Activated naive CD4-positive, alpha-beta T cell (primary cell): ENCODE measurements at regions not wholly inside any gene's neighbourhood (a gene's known extent, or its start where the extent isn't known, plus 50 kb on each side); places are given as distances from the start of the nearest gene placed in this dataset.
"Not testable (repeated sequence)": the region's sequence is repeated elsewhere in the genome, so short reads cannot be mapped to it uniquely, and the experiment has no call there.

Source experiments
- DNase-seq, 4 experiments: peaks; one replicate each; lab custom pipeline; 2025; lab: John Stamatoyannopoulos, UW

DNA sequence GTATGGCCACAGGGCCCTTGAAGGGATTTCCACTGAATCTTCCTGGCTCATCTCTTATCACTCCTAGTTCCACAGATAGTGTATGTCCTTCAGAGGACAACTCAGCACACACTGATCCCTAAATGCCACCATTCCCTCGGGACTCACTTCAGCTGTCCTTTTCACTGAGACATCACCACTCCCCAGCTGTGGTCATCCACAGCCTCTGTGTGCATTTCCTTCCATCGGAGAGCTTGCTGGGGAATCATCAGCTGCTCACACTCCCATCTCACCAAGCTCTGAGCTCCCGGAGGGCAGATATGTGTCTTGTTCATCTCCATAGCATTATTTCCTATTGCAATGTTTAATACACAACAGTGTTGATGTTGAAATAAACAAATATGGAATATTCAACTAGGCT is 759.5 kb downstream of the RNF144A start:
- DNase-seq: no peak

DNA sequence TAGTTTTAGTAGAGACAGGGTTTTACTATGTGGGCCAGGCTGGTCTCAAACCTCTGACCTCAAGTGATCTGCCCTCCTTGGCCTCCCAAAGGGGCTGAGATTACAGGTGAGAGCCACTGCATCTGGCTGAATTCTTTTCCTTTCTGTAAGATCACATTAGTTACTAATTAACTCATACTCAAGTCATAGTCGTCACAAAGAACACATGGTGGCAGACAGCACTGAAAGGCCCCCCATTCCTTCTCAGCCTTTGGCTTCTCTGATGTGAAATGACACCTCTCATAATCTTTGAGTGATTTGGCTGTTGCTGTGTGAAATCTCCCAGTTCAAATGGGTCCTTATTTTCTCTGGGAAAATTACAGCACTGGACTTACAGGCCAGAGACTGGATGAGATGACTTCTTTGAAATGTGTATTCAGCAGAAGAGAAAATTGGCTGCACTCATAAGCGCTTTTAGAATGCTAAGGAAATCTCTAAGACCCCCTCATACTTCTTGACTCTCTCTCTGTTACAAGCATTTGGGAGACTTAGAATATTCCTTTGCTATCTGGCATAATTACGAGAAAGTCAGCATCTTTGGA is 764.8 kb downstream of the RNF144A start:
- no peak for DNase-seq

DNA sequence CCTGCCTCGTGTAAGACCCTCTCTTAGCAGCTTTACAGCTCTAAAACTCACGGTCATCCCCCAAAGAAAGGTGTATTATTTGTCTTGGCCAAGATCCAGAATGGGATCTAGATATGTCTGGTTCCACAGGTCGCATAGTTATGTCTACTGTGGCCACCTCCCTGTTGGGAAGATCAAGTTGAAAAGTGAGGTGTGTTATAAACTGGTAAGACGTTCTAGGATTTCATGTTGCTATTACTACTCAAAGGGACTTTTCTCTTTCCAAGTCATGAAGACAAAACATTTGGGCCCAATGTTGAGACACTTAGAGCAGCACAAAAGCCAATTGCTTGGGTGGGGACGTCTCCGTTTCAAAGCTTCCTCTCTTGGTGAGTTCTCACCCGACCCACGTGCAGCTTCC is 766.0 kb downstream of the RNF144A start:
- DNase-seq: no peak

DNA sequence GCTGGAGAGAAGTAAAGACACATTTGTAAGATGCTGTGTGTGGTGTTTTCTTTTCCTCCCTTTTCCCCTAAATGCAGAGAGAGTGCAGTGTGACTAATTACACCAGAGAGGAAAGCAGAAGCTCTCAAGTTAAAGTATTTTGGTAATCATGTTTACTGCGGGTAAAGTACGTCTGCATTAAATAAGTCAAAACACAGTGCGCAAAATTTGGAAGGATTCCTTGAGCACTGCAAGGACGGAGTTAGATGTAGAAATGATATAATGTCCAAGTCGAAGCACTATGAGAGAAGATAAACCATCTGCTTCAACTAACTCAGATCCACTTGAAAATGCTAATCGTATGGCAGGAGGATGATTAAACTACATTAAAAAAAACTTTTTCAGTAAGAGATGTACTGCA is 766.5 kb downstream of the RNF144A start:
- DNase-seq: no peak

DNA sequence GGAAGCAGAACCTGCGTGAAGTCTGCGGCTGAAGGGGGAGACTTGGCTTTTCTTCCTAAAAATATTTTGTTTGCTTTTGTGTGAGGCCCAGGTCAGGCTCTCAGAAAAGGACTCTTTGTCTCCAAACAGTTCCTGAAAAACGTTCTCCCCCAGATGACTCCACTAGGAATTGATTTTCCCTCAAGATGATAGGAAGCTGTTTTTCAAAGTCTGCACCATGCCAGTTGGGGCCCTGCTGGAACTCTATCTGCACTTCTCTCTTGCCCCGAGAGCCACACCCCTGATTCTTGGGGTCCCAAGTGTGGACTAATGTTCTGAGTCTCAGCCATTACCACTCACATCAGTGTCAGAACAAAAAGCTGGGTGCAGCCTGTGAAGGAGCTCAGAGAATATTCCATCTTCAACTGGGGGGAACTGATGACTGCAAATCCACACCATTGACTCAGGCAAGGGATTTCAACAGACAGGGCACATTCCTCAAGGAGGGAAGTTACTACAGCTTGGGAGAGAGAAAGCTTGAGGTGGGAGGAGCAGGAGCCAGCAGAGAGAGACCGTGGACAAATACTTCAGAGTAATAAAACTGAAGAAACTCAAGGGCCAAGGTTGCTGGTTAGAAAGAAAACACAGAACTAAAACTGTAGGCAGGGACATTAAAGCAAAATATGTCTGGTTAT is 768.3 kb downstream of the RNF144A start:
- no peak for DNase-seq

DNA sequence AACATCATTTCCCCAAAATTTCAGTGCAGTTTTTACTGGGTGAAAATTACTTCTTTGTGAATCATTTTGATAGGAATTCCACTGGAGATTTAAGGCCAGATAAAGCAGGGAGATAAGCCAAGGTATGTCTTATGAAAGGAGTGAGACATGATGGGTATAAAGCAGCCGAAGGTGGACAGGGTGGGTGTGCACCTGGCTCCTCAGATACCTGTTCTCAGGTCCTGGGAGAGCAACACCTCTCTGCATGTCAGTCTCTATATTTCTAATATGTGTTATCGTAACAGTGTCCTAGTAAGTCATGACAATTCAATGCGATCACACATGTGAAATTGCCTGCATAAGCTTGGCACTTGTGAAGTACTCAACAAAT is 768.8 kb downstream of the RNF144A start:
- no peak for DNase-seq

DNA sequence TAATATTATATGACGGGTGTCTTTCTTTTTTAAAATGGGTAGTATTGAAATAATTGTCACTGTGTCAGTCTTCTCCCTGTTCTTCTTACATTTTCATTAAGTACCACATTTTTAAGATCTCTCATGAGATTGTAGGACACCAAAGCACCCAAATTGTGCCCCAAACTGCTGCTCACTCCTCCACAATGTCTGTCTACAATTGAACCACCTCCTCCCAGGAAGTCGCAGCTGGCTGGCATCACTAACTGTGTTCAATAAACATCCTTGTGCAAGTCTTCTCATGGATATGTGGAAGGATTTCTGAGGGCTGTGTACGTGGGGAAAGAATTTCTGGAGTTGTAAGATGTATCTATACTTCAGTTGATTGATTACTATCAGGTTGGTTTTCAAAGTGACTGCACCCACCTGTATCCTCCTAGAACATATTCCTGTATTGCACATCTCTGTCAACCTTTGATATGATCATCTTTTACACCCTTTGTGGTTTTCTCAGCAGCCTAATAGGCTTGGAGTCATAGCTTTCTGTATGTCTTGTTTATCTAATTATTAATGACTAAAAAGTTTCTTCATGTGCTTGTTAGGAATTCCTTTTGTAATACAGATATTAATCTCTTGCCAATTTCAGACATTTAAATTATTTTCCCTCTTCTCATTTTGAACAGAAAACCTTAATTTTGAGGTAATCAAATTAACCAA is 774.9 kb downstream of the RNF144A start:
- no peak for DNase-seq

DNA sequence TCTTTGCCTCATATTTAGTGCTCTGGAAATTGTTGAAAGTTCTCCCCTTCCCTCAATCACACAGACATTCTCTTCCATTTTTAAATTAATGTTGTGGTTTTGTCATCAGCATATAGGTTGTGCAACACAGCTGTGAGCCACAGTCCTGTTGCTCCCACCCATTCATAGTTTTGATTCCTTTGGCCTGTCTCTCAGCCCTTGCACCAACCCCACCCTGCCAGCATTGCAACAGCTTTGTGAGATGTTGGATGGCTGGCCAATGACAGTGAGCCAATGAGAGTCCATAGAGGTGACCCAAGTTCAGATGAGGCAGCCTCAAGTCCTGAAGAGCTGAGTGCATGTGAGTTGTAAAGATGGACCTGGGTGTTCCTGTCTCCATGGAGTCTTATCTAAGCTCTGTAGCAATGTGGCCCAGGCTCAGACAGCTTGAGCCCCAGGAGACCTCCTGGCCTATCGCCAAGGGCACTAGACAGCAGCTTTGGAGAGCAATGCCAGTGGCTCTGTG is 775.5 kb downstream of the RNF144A start:
- no peak for DNase-seq

DNA sequence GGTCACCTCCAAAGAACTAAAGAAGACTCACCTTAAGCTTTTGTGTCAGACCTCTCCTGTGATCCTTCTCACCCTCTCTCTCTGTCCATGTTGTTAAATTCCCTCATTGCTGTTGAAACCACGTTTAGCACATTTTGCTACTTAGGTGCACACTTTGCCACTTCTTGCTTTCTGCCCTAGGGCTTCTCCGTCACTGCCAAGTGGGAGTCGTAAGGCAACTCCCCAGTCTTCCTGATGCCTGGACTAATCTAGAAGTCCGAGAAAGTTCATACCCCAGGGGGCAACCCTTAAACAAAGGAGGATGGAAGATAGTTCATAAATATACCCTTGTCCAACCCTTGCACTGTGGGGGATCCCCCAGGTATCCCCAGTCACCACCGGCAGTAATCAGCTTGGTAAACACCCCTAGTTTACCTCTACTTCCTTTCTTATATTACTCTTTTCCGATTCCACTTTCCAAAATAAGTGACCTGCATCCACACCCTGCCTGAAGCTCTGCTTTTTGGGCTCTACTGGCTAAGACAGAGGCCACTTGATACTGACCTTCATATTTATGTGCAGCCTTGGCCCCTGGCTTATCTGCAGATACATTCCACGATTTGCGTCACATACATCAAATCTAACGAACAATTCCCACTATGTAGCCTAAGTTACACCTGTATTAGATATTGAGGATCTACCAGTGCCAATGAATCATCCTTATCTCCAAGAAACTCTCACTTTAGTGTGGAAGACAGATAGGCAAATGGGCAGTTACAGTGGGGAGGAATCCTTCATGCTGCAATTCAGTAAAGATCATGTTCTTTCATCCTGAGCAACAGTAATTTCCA is 776.2 kb downstream of the RNF144A start:
- no peak for DNase-seq

DNA sequence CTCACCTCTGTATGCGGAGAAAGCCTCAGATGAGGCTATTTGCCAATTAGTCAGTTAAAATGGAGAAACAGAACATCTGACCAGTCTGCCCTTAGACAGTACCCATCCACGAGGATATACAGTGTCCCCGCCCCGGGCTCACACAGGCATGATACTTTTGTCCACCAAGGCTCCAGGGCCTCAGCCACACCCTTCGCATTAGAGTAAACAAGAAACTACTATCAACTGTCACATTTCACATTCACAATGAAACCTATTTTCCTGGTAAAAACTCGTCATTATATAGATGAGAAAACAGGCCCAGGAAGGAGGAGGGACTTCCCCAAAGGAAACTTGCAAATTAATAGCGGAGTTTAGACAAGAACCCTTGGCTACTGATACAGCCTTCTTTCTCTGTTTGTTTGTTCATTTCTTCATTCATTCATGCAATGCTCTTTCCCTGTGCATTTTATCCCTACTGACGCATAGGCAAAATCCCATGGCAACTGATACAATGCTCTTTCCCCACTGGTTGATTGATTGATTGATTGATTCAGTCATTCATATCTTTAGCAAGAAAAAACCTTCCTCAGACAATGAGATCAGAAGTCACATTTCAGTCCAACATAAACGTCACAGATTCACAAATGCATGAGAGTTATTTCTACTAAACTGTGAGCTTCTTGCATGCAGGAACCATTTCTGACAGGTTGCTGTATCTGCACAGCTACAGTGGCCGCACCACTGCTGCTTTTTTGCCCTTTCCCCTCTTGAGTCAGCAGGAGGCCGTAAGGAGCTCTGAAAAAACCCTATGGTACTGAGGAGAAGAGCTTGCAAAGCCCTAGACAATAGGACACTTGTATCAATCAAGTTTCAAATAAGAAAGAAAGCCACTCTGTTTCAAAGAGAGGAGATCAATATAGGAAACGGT is 777.1 kb downstream of the RNF144A start:
- no peak for DNase-seq

DNA sequence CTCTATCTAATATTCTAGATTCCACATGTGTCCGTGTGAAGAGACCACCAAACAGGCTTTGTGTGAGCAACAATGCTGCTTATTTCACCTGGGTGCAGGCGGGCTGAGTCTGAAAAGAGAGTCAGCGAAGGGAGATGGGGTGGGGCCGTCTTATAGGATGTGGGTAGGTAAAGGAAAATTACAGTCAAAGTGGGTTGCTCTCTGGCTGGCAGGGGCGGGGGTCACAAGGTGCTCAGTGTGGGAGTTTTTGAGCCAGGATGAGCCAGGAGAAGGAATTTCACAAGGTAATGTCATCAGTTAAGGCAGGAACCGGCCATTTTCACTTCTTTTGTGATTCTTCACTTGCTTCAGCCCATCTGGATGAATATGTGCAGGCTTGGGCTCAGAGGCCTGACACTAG is 779.3 kb downstream of the RNF144A start:
- DNase-seq: not testable (repeated sequence)

DNA sequence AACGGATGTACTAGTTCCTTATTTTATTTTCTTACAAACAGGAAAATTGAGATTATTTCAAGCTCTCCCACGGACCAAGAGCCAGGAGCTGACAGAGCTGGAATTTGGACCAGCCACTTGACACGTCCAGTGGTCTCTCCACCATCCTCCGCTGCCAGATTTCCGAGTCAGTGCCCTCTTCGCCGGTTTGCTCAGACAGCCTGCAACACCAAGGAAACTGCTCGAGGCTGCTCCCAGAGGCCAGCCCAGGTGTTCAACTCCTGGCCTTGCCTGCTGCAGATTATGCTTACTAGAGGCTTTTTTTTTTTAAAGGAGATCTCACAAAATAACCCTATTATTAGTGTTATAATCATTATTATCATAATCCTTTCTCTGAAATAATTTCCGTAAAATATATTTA is 779.8 kb downstream of the RNF144A start:
- no peak for DNase-seq

DNA sequence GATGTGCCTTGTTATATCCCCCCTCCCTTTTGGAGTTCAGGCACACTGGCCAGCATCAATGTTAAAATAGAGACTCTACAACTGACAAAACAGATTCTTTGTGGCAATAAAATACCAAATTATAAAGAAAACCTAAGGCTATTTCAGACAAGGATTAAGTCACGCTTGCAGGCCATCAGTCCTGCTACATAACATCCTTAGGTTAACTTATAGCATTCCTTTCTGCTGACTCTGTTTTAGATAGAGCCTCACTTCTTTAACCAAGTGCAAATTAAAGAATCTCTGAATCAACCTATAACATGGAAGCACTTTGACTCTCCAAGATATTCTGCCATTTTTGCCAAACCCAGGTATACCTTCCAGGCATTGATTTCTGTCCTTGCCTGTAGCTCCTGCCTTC is 784.6 kb downstream of the RNF144A start:
- no peak for DNase-seq

DNA sequence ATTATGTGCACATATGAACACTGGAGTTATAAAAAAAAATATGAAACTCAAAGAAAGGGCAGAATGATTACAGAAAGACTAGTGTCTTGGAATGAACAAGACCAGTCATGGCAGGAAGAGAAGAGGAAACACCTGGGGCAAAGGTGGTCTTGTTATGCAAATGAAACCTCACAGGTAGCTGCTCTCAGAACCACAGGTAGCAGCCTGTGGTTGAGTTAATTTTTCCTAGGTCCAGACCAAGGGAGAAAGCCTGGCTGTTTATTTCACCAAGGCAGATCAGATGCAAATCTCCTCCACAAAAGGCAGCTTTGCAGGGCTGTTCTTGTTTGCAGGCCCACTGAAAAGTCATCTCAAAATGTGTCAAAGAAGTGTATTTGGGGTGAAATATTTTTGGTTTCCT is 785.8 kb downstream of the RNF144A start:
- no peak for DNase-seq

DNA sequence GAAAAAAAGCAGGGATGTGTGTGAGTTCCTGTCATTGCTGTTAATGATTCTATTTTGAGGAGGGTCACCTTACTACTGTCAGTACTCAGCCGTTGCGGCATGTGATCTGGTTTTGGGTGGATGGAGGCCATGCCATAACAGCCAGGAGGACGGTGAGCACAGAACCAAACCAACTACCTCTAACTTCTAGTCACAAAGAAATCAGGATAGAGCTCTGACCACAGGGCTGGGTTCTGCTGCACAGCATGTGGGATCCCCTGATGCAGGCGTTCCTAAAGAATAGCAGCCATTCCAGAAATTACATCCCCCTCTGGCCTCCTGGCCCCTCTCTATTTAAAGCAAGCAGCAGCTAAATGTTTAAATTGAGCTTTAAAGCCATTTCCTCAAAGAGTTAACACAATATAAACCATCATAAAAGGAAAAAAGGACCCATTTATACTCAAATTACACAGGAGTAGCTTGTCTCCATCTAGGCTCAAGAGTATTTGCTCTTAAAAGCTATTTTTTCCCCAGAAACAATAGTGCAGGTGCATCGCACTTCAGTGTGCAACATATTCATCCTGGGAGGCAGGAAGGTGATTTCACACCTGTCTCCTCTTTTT is 786.4 kb downstream of the RNF144A start:
- no peak for DNase-seq

DNA sequence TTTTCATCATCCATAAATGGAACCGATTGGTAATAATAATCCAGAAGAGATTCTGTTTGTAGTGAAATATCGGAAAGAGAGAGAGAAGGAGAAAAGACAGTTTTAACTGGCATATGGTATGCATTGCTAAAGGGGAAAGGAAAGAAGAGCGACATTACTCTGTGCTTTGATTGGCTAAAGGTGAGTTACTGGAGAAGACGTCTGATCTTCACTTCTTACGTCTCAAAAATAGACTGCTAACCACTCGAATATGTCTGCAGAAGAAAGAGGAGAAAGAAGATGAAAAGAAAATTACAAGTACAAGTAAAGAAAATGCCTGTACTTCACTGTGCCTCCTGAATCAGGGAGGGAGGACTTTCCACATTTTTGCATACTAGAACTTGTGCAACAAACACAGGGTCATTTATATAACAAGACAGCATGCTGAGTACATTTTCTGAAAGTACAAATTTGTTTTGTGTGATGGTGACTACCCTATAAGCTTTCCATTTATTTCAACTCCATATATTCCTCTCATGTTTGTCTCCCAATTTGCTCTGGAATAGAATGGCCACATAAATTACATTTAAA is 787.2 kb downstream of the RNF144A start:
- DNase-seq: no peak

DNA sequence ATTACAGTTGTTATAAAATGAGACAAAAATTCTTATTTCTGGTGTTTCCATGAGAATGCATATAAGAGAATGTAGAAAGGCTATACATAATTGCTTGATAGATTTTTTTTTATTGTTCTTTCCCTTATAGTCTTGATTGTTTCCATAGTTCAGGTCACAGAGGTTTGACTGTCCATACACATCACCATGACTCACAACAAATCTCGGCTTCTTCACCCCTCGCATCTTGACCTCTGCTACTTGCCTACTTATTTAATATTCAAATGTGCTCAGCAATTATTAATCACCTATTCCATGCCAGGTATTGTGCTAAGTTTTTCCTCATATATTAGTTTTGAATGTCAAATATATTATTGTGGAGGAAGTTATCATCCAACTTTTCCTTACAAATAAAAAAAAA is 789.6 kb downstream of the RNF144A start:
- no peak for DNase-seq

DNA sequence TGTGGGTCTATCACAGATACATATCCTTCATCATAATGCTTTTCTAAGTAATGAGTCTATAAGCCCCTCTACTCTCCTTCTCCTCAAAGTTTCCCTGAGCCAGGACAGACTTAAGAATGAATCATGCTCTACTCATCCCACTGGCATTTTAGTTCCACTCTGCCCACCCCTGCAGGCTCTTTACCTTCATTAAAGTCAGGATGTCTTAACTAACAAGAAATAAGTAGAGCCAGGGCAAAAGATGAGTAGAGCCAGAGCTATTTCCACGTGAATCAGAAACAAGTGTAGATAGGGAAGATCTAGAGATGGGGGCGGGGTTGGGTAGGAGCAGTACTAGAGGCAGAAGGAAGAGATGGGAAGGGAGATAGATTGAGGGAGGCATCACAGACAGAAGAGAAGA is 790.5 kb downstream of the RNF144A start:
- DNase-seq: no peak

DNA sequence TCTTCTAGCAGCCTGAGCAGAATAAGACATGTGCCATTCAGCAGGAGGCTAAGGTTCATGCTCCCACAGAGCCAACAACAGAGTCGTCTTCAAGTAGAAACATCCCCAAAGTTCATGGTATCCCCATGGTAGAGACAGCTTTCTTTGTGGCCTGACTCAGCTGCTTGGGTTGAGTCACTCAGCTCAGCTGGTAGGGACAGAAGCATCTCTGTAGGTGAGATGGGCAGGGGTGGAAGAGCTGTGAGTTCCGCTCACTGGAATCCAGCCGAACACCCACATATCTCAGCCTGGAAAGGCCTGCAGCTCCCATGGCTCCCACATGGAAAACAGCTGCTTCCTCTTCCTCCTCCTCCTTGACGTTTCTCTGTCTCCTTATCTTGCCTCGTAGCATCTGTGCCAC is 792.7 kb downstream of the RNF144A start:
- DNase-seq: no peak

DNA sequence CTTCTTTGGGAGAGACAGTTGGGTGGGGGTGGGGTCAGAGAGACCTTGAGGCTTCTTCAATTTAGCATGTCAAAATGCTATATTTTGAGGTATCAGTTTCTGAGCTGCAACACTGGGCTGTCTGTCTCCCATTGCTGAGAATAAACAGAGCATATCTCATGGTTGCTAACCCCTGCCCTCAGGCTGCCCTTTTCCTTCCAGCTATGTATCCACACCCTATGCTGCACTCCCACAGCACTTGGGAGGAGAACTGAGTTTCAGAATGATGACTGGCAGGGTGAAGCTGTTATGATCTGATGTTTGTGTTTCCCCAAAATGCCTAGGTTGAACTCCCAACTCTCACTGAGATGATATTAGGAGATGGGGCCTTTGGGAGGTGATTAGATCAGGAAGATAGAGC is 794.0 kb downstream of the RNF144A start:
- DNase-seq: no peak

DNA sequence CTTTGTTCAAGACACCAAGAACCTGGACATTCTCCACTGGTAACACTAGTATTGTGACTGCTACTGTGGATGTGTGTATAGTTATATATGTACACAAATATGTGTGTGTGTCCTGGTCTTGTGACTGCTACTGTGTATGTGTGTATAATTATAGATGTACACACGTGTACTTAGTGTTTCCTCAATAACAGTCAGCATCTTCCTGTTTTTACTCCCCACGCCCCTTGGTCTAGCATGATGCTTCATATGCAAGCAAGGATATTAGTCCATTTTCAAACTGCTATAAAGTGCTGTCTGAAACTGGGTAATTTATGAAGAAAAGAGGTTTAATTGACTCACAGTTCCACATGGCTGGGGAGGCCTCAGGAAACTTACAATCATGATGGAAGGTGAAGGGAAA is 802.7 kb downstream of the RNF144A start:
- DNase-seq: no peak
